H9 (cell line): ENCODE measurements at regions not wholly inside any gene's neighbourhood (a gene's known extent, or its start where the extent isn't known, plus 50 kb on each side); places are given as distances from the start of the nearest gene placed in this dataset.

ENCODE experiments used
- DNase-seq: peaks from one replicate; pipeline ENCODE4 v3.0.0-alpha.2; 2017
- H2AFZ ChIP-seq: one replicate; pipeline ENCODE4 v1.6.1; 2013; ENCODE audit warnings: mild to moderate bottlenecking, low read length, control low read depth, moderate library complexity
- H2AK5ac ChIP-seq: 2 replicates; pipeline ENCODE4 v1.6.1; 2013; ENCODE audit warnings: low read length, control low read depth, mixed read lengths; ENCODE audit not compliant: insufficient read length
- H2BK120ac ChIP-seq: one replicate; pipeline ENCODE4 v1.6.1; 2013; ENCODE audit warnings: low read depth, mild to moderate bottlenecking, low read length, control low read depth, inconsistent platforms; ENCODE audit not compliant: poor library complexity, severe bottlenecking
- H2BK12ac ChIP-seq: 2 replicates; pipeline ENCODE4 v1.6.1; 2013; ENCODE audit warnings: low read length, control low read depth, mixed read lengths, low read depth; ENCODE audit not compliant: insufficient read length
- H2BK15ac ChIP-seq: 2 replicates; pipeline ENCODE4 v1.6.1; 2013; ENCODE audit warnings: low read depth, low read length, control low read depth
- H2BK20ac ChIP-seq: one replicate; pipeline ENCODE4 v1.6.1; 2013; ENCODE audit warnings: low read depth, mild to moderate bottlenecking, low read length, control low read depth, inconsistent platforms; ENCODE audit not compliant: poor library complexity, severe bottlenecking
- H2BK5ac ChIP-seq: 2 replicates; pipeline ENCODE4 v1.6.1; 2013; ENCODE audit warnings: low read length, control low read depth, mixed read lengths; ENCODE audit not compliant: insufficient read length
- H3K14ac ChIP-seq: 2 replicates; pipeline ENCODE4 v1.6.1; 2013; ENCODE audit warnings: low read length, control low read depth; ENCODE audit not compliant: insufficient read depth
- H3K18ac ChIP-seq: 2 replicates; pipeline ENCODE4 v1.6.1; 2013; ENCODE audit warnings: low read depth, mild to moderate bottlenecking, mixed read lengths, low read length, control low read depth; ENCODE audit not compliant: insufficient read length
- H3K23ac ChIP-seq: 2 replicates; pipeline ENCODE4 v1.6.1; 2013; ENCODE audit warnings: low read length, control low read depth, mixed read lengths, low read depth; ENCODE audit not compliant: insufficient read length
- H3K23me2 ChIP-seq: 2 replicates; pipeline ENCODE4 v1.6.1; 2013; ENCODE audit warnings: low read depth, mild to moderate bottlenecking, mixed read lengths, low read length, control low read depth; ENCODE audit not compliant: insufficient read length, poor library complexity, severe bottlenecking
- H3K27ac ChIP-seq: 2 replicates; pipeline ENCODE4 v1.5.1; 2013; ENCODE audit warnings: low read length, control low read depth, mixed read lengths, low read depth; ENCODE audit not compliant: insufficient read length
- H3K27me3 ChIP-seq: 2 replicates; pipeline ENCODE4 v1.6.1; 2013; ENCODE audit warnings: low read length, control low read depth, inconsistent platforms; ENCODE audit not compliant: insufficient read depth
- H3K4ac ChIP-seq: 2 replicates; pipeline ENCODE4 v1.6.1; 2013; ENCODE audit warnings: low read depth, mild to moderate bottlenecking, control low read depth, inconsistent platforms, low read length, moderate library complexity
- H3K4me1 ChIP-seq: 2 replicates; pipeline ENCODE4 v1.6.1; 2013; ENCODE audit warnings: low read length, control low read depth, inconsistent platforms; ENCODE audit not compliant: insufficient read depth
- H3K4me2 ChIP-seq: 2 replicates; pipeline ENCODE4 v1.6.1; 2013; ENCODE audit warnings: low read length, control low read depth, mixed read lengths; ENCODE audit not compliant: insufficient read length, insufficient read depth
- H3K56ac ChIP-seq: 2 replicates; pipeline ENCODE4 v1.6.1; 2013; ENCODE audit warnings: low read depth, mild to moderate bottlenecking, mixed read lengths, low read length, control low read depth; ENCODE audit not compliant: insufficient read length
- H3K79me1 ChIP-seq: 2 replicates; pipeline ENCODE4 v1.6.1; 2013; ENCODE audit warnings: low read depth, mild to moderate bottlenecking, moderate library complexity, low read length, control low read depth, inconsistent platforms; ENCODE audit not compliant: insufficient read depth, poor library complexity, severe bottlenecking
- H3K79me2 ChIP-seq: 2 replicates; pipeline ENCODE4 v1.6.1; 2013; ENCODE audit warnings: low read length, control low read depth, inconsistent platforms; ENCODE audit not compliant: insufficient read depth
- H3K9ac ChIP-seq: 2 replicates; pipeline ENCODE4 v1.6.1; 2013; ENCODE audit warnings: low read length, control low read depth, mixed read lengths; ENCODE audit not compliant: insufficient read length; ENCODE audit errors: extremely low read depth
- H3K9me3 ChIP-seq: one replicate; pipeline ENCODE4 v1.6.1; 2013; ENCODE audit warnings: low read depth, low read length, inconsistent platforms; ENCODE audit not compliant: control insufficient read depth
- H3T11ph ChIP-seq: one replicate; pipeline ENCODE4 v1.6.1; 2013; ENCODE audit warnings: mild to moderate bottlenecking, low read length, control low read depth, inconsistent platforms
- H4K20me1 ChIP-seq: one replicate; pipeline ENCODE4 v1.6.1; 2013; ENCODE audit not compliant: control insufficient read depth, insufficient read length, insufficient read depth
- H4K5ac ChIP-seq: 2 replicates; pipeline ENCODE4 v1.6.1; 2013; ENCODE audit warnings: low read depth, mild to moderate bottlenecking, mixed read lengths, low read length, control low read depth; ENCODE audit not compliant: insufficient read length
- H4K8ac ChIP-seq: replicated peaks from 2 replicates; pipeline ENCODE4 v1.6.1; 2013; ENCODE audit warnings: low read length, control low read depth, mixed read lengths, low read depth; ENCODE audit not compliant: insufficient read length
- H4K91ac ChIP-seq: 2 replicates; pipeline ENCODE4 v1.6.1; 2013; ENCODE audit warnings: low read depth, mild to moderate bottlenecking, moderate library complexity, mixed read lengths, low read length, control low read depth; ENCODE audit not compliant: insufficient read length
- H3K27ac Mint-ChIP-seq, 3 experiments: 2 replicates in 2 of 3; 3 replicates in 1 of 3; pipeline ENCODE4 v1.8.0; 2020 to 2021; ENCODE audit warnings: mixed read lengths in 3 of 3, mild to moderate bottlenecking in 1 of 3, moderate library complexity in 1 of 3
- H3K27me3 Mint-ChIP-seq: 2 replicates; pipeline ENCODE4 v1.8.0; 2021; ENCODE audit warnings: low read depth, mild to moderate bottlenecking, moderate library complexity, mixed read lengths
- H3K36me3 Mint-ChIP-seq, 3 experiments: 2 replicates in 2 of 3; 3 replicates in 1 of 3; pipeline ENCODE4 v1.8.0; 2020 to 2021; ENCODE audit warnings: low read depth in 3 of 3, mixed read lengths in 3 of 3; ENCODE audit not compliant: insufficient read depth in 1 of 3
- H3K4me1 Mint-ChIP-seq, 2 experiments: 2 replicates each; pipeline ENCODE4 v1.8.0; 2020; ENCODE audit warnings: mixed read lengths in 2 of 2
- H3K4me3 Mint-ChIP-seq, 2 experiments: 2 replicates in 1 of 2; 3 replicates in 1 of 2; pipeline ENCODE4 v1.8.0; 2020 to 2021; ENCODE audit warnings: mild to moderate bottlenecking in 2 of 2, mixed read lengths in 2 of 2, moderate library complexity in 1 of 2
- H3K9me3 Mint-ChIP-seq, 2 experiments: 2 replicates in 1 of 2; 3 replicates in 1 of 2; pipeline ENCODE4 v1.8.0; 2020; ENCODE audit warnings: mild to moderate bottlenecking in 2 of 2, mixed read lengths in 2 of 2, moderate library complexity in 1 of 2
- CTCF ChIP-seq: fragments of 200-600 bp; sonication (generic); conservative IDR thresholded peaks from 3 replicates; pipeline ENCODE4 v1.8.0; 2021; ENCODE audit warnings: antibody characterized with exemption, mild to moderate bottlenecking
- WGBS: extraction: QIAGEN DNeasy Blood & Tissue Kit; methylation state at CpG from one replicate; pipeline ENCODE4 v1.1.7; 2013; ENCODE audit warnings: missing lambda C conversion rate, low lambda C conversion rate, mixed read lengths; ENCODE audit not compliant: insufficient read length; ENCODE audit errors: extremely low coverage; 5-methylcytosine and 5-hydroxymethylcytosine counted together

GRCh38 chr13:31418186-31418585, 218.4 kb downstream of the B3GLCT start:
- Histone ChIP-seq H3K27me3 (no peaks in the 10 kb centered on the region), H2BK12ac (no peak overlapping the region), H3K4me2 (no peak overlapping the region), H3K9me3 (no peaks in the 10 kb centered on the region), H4K91ac (no peak overlapping the region), H3T11ph (no peak overlapping the region), H3K27ac (no peak overlapping the region), H2BK15ac (no peak overlapping the region), H3K4me1 (no peaks in the 10 kb centered on the region), H3K79me1 (no peaks in the 10 kb centered on the region), H3K56ac (no peak overlapping the region), H4K20me1 (no peaks in the 10 kb centered on the region), H2AK5ac (no peak overlapping the region), H3K9ac (no peak overlapping the region), H2BK120ac (no peak overlapping the region), H3K23me2 (no peaks in the 10 kb centered on the region), H3K79me2 (no peaks in the 10 kb centered on the region), H2BK20ac (no peak overlapping the region), H3K18ac (no peak overlapping the region), H4K5ac (no peak overlapping the region), H2BK5ac (no peak overlapping the region), H3K4ac (no peak overlapping the region), H3K14ac (no peak overlapping the region), H3K23ac (no peak overlapping the region), H2AFZ (no peak overlapping the region), H4K8ac (no peak overlapping the region)
- Mint-ChIP-seq H3K36me3 (no peaks in the 10 kb centered on the region), H3K4me3 (no peak overlapping the region), H3K27me3 (no peaks in the 10 kb centered on the region), H3K4me1 (no peaks in the 10 kb centered on the region; a peak in 1 of 4 replicates), H3K27ac (no peak overlapping the region), H3K9me3 (no peaks in the 10 kb centered on the region)
- no peak for TF ChIP-seq CTCF
- no peak for DNase-seq
- WGBS = no CpG with 5 or more reads among the region's 2 CpGs
